ENCODE measurements at regions not wholly inside any gene's neighbourhood (a gene's known extent, or its start where the extent isn't known, plus 50 kb on each side); places are given as distances from the start of the nearest gene placed in this dataset.

- no peak for TF ChIP-seq CTCF (IDR thresholded peaks at IDR 0.05; ENCODE audit: insufficient read depth, low read depth, low read length, missing control alignments)
- H3K4me3 ChIP-seq (ENCODE audit: low read length), result no peak overlapping the region
- DNase-seq (ENCODE audit: low read depth), result no peak
Observed at GRCh38 chr10:6978187-6978627, 398.1 kb upstream of the PRKCQ start.

- no peak for DNase-seq (ENCODE audit: low read depth)
- TF ChIP-seq CTCF (IDR thresholded peaks at IDR 0.05; ENCODE audit: insufficient read depth, low read depth, low read length, missing control alignments), result no peak
- H3K4me3 ChIP-seq (ENCODE audit: low read length), result no peak overlapping the region
Observed at GRCh38 chr10:6977398-6978186, 397.5 kb upstream of the PRKCQ start.

- no peak for TF ChIP-seq CTCF (IDR thresholded peaks at IDR 0.05; ENCODE audit: insufficient read depth, low read depth, low read length, missing control alignments)
- no peak for DNase-seq (ENCODE audit: low read depth)
- no peak overlapping the region for H3K4me3 ChIP-seq (ENCODE audit: low read length)
Observed at GRCh38 chr10:6973899-6974298, 393.8 kb upstream of the PRKCQ start.

- no peak overlapping the region for H3K4me3 ChIP-seq (ENCODE audit: low read length)
- DNase-seq (ENCODE audit: low read depth), result no peak
- TF ChIP-seq CTCF (IDR thresholded peaks at IDR 0.05; ENCODE audit: insufficient read depth, low read depth, low read length, missing control alignments), result no peak
Observed at GRCh38 chr10:6972226-6972625, 392.1 kb upstream of the PRKCQ start.

GRCh38 chr10:6969659-6970058 lies 389.6 kb upstream of the PRKCQ start:
- TF ChIP-seq CTCF (IDR thresholded peaks at IDR 0.05; ENCODE audit: insufficient read depth, low read depth, low read length, missing control alignments), result no peak
- no peak for DNase-seq (ENCODE audit: low read depth)
- H3K4me3 ChIP-seq (ENCODE audit: low read length), result no peak overlapping the region

GRCh38 chr10:6964543-6964942 lies 384.5 kb upstream of the PRKCQ start:
- H3K4me3 ChIP-seq (ENCODE audit: low read length), result no peak overlapping the region
- no peak for TF ChIP-seq CTCF (IDR thresholded peaks at IDR 0.05; ENCODE audit: insufficient read depth, low read depth, low read length, missing control alignments)
- DNase-seq (ENCODE audit: low read depth), result no peak

- TF ChIP-seq CTCF (IDR thresholded peaks at IDR 0.05; ENCODE audit: insufficient read depth, low read depth, low read length, missing control alignments), result no peak
- no peak for DNase-seq (ENCODE audit: low read depth)
- H3K4me3 ChIP-seq (ENCODE audit: low read length), result no peak overlapping the region
Observed at GRCh38 chr10:6962576-6962975, 382.5 kb upstream of the PRKCQ start.

Measured in epithelial cell of esophagus (primary cell).